PFSK-1 (cell line): ENCODE measurements at regions not wholly inside any gene's neighbourhood (a gene's known extent, or its start where the extent isn't known, plus 50 kb on each side); places are given as distances from the start of the nearest gene placed in this dataset.

Experiments used
- FOXP2 ChIP-seq: optimal IDR thresholded peaks from 2 replicates; pipeline ENCODE3; 2011; ENCODE audit warnings: borderline replicate concordance, control low read depth, inconsistent platforms; ENCODE audit not compliant: insufficient read depth; ENCODE audit errors: extremely low read length, extremely low read depth
- POLR2AphosphoS5 ChIP-seq: IDR thresholded peaks from 2 replicates; pipeline ENCODE4 v1.6.1; 2012; ENCODE audit warnings: low read depth, mild to moderate bottlenecking, control low read depth, low read length, moderate library complexity
- SIN3A ChIP-seq: IDR thresholded peaks from 2 replicates; pipeline ENCODE4 v1.6.1; 2012; ENCODE audit warnings: mild to moderate bottlenecking, low read length, moderate library complexity, borderline replicate concordance; ENCODE audit not compliant: insufficient read depth
- TAF1 ChIP-seq: IDR thresholded peaks from 2 replicates; pipeline ENCODE4 v1.6.1; 2012; ENCODE audit warnings: low read length, control low read depth, borderline replicate concordance; ENCODE audit not compliant: insufficient read depth
- TF ChIP-seq, protein P1 (sequence below), 2 experiments: IDR thresholded peaks; 2 replicates each; pipeline versions ENCODE4 v1.6.1 to v1.8.0; 2011 to 2012; ENCODE audit warnings: low read depth in 2 of 2, low read length in 2 of 2, control low read depth in 1 of 2, inconsistent platforms in 1 of 2, mild to moderate bottlenecking in 1 of 2, moderate library complexity in 1 of 2; ENCODE audit not compliant: insufficient read depth in 1 of 2

DNA sequence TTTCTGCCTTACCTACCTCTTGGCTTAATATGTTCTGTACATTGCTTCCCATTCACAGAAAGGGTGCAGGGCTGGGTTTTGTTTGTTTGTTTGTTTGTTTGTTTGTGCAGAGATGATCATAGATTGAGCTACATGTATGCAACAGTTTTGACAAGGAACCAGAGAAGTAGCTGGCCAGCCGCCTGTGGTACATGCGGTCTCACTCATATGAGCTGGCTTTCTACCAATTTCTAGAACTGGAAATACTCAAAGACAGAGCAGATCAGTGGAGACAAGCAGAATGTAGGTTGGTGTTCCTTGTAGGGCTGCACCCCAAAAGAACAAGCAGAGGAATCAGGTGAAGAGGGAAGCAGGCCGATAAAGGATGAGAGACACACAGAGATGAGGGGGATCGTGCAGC, 502.7 kb downstream of the SOX2 start:
- TF ChIP-seq POLR2AphosphoS5 (no peak), TAF1 (no peak), FOXP2 (no peak), SIN3A (no peak)
- TF ChIP-seq, protein P1, sequence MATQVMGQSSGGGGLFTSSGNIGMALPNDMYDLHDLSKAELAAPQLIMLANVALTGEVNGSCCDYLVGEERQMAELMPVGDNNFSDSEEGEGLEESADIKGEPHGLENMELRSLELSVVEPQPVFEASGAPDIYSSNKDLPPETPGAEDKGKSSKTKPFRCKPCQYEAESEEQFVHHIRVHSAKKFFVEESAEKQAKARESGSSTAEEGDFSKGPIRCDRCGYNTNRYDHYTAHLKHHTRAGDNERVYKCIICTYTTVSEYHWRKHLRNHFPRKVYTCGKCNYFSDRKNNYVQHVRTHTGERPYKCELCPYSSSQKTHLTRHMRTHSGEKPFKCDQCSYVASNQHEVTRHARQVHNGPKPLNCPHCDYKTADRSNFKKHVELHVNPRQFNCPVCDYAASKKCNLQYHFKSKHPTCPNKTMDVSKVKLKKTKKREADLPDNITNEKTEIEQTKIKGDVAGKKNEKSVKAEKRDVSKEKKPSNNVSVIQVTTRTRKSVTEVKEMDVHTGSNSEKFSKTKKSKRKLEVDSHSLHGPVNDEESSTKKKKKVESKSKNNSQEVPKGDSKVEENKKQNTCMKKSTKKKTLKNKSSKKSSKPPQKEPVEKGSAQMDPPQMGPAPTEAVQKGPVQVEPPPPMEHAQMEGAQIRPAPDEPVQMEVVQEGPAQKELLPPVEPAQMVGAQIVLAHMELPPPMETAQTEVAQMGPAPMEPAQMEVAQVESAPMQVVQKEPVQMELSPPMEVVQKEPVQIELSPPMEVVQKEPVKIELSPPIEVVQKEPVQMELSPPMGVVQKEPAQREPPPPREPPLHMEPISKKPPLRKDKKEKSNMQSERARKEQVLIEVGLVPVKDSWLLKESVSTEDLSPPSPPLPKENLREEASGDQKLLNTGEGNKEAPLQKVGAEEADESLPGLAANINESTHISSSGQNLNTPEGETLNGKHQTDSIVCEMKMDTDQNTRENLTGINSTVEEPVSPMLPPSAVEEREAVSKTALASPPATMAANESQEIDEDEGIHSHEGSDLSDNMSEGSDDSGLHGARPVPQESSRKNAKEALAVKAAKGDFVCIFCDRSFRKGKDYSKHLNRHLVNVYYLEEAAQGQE (IDR thresholded peaks at IDR 0.05; ENCODE audit: insufficient read depth in 1 of 2, low read depth in 2 of 2, low read length in 2 of 2), result no peak

- TF ChIP-seq TAF1, result no peak
Observed at GRCh38 chr3:182215881-182216280, 504.2 kb downstream of the SOX2 start.

DNA sequence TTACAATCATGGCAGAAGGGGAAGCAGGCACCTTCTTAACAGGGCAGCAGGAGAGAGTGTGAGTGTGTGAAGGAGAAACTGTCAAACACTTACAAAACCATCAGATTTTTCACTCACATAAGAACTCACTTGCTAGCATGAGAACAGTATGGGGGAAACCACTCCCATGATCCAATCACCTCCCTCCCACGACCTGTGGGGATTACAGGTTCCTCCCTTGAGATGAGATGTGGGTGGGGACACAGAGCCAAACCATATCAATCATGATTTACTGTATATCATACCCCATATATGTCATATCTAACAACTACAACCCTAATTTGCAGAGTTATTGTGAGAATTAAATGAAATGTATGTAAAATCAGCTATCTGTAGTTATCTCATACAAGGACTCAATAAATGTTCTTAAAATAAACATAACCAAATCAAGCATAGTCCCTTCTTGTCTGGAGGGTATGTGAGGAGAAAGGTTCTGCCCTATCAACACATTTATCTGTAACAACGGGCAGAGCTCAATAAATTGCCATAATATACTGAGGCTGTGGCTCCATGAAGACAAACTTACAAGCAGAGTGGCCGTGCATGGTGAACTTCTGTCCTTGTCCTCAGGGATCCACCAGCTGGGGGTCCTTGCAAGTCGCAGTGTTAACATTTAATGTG, 504.7 kb downstream of the SOX2 start:
- TF ChIP-seq FOXP2, result no peak

DNA sequence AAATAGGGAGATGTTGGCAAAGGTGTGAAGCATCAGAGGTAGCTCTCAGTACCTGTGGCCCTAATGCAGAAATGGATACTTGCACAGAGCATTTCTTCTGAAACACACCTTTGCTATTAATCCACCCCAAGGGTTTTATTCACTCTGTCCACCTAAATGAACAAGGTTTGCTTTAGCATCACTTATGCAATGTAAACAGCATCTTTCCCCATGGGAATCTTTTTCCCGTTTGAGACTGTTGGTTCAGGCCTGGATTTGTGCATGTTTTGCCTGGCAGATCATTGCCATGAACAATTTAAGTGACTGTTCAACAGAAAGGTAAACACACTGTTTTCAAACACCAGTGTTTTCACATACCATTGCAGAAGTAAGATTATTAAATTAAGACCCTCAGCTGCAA, 508.3 kb downstream of the SOX2 start:
- TF ChIP-seq SIN3A (no peak), FOXP2 (no peak), POLR2AphosphoS5 (no peak), TAF1 (no peak)
- TF ChIP-seq, protein P1 (IDR thresholded peaks at IDR 0.05; ENCODE audit: insufficient read depth in 1 of 2, low read depth in 2 of 2, low read length in 2 of 2), result no peak

DNA sequence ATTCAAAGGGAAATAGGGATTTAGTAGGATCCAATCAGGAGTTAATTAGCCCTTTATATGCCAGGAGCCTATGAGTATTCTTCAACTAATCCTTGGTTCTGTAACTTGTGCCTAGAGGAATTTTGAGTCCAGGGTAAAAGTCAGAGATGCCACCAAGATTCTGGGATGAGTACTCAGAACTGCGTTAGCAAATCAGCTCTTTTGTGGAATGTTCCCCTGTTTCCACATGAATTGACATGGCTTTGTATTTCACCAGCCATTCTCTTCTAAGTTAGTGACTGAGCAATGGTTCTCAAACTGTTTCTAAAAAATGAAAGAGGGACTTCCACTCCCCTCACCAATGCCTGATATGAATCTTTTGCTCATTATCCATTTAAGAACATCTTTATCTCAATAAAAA, 508.7 kb downstream of the SOX2 start:
- TF ChIP-seq SIN3A (no peak), POLR2AphosphoS5 (no peak), TAF1 (no peak), FOXP2 (no peak)
- TF ChIP-seq, protein P1 (IDR thresholded peaks at IDR 0.05; ENCODE audit: insufficient read depth in 1 of 2, low read depth in 2 of 2, low read length in 2 of 2), result no peak

GRCh38 chr3:182226995-182227394, 515.3 kb downstream of the SOX2 start:
- no peak for TF ChIP-seq SIN3A
- no peak for TF ChIP-seq POLR2AphosphoS5

GRCh38 chr3:182233405-182233804, 521.7 kb downstream of the SOX2 start:
- TF ChIP-seq FOXP2, result no peak
- TF ChIP-seq SIN3A, result no peak
- no peak for TF ChIP-seq TAF1
- TF ChIP-seq, protein P1 (IDR thresholded peaks at IDR 0.05; ENCODE audit: insufficient read depth in 1 of 2, low read depth in 2 of 2, low read length in 2 of 2), result no peak
- TF ChIP-seq POLR2AphosphoS5, result no peak
